Dermis blood vessel endothelial cell (primary cell): ENCODE measurements at regions not wholly inside any gene's neighbourhood (a gene's known extent, or its start where the extent isn't known, plus 50 kb on each side); places are given as distances from the start of the nearest gene placed in this dataset.

Experiments used
- DNase-seq: peaks from one replicate; pipeline ENCODE4 v3.0.0; 2010

DNA sequence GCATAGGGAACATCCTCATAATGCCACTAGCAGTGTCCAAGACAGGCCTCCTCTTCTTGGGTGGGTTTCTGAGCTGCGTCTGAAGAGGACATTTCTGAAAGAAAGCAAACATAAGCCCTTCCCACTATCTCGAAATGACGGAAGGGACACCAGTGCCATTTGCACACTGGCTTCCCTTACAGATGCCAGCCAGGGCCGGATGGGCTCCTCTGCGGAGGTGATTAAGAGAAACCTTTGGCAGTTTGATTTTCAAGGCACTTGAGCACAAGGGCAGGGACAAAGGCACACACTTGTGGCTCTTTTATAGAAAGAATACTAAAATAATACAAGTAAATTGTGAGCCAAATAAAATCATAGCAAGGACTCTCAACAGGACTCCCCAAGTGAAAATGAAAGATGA lies 106.6 kb upstream of the CELF2 start:
- DNase-seq = no peak

DNA sequence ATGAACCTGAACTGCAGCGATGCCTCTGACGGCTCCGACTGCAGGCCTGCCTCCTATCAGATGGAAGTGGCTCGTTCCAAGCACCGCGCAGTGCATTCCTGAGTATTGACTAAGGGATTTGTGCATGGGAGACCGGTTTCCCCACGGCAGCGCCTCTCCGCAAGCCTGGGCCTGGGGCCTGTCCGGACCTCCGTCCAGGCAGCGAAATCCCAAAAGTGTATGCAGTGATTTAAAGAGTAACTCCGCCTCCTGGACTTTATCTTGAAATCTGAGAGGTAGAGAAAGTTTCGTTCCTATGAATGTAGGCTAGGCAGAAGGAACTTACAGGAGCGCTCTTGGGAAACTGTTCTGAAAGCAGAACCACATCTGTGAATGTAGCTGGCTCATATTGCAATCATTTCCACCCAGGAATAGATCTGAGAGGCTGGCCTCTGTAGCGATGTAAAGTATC lies 106.2 kb upstream of the CELF2 start:
- DNase-seq = no peak

DNA sequence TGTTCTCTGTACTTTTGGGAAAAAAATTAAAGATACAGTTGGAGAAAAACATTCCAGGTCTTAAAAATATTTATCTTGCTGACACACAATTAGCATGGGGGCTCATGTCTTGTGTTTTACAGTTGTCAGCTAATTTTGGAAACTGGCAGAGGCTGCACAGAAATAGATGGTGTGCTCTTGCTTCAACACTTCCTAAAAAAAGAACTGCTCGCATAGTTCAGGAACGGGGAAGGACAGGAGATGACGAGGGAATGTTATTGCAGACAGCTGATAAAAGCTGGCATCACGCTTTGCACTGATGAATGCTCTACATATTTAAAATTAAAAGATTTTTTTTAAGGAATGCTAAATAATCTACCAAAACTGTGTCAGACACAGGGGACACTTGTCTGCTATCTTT lies 103.5 kb upstream of the CELF2 start:
- DNase-seq = no peak

DNA sequence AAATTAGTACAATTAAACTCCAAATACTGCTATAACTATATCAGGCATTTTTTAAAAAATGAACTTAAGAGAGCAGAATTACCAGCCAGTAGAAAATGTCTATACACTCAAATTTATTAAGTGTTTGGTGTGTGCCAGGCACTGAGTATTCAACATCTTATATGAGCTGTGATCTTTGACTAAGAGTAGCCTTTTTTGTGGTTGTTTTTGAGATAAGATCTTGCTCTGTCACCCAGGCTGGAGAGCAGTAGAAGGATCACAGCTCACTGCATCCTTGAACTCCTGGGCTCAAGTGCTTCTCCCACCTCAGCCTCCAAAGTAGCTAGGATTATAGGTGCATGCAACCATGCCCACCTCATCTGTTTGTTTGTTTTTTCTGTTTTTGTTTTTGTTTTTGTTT lies 102.5 kb upstream of the CELF2 start:
- no peak for DNase-seq

DNA sequence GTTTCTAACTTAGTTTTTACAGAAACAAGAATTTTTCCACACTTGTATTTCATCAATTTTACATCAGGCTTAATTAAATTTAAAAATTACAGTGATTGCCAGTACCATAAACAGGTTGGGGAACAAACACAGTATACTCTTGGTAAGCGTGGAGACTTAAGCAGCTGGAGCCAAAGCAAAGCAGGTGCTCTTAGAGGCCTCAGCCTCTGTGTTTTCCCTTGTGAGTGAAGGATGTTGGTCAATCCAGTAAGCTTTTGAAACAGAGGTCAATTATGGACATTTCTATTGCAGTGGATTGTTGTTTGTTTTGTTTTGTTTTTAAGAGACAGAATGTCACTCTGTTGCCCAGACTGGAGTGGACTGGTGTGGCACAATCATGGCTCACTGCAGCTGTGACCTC lies 100.6 kb upstream of the CELF2 start:
- no peak for DNase-seq

DNA sequence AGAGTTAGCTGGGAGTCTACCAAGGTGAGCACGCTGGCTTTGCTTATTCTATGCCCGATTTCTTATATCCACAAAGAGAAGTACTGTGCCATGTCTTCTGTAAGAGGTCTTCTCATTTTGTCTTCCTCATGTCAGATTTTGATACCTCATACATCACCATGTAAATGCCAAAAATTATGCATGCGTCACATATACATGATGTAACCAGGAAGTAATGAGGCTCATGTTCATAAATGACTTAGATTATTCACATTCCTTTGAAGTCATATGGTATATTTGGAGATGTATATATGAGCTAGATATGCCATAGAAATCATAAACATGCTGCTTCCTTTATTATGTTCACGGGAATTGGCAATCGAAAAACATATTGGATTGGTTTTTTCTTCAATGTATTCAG lies 97.7 kb upstream of the CELF2 start:
- DNase-seq = no peak

DNA sequence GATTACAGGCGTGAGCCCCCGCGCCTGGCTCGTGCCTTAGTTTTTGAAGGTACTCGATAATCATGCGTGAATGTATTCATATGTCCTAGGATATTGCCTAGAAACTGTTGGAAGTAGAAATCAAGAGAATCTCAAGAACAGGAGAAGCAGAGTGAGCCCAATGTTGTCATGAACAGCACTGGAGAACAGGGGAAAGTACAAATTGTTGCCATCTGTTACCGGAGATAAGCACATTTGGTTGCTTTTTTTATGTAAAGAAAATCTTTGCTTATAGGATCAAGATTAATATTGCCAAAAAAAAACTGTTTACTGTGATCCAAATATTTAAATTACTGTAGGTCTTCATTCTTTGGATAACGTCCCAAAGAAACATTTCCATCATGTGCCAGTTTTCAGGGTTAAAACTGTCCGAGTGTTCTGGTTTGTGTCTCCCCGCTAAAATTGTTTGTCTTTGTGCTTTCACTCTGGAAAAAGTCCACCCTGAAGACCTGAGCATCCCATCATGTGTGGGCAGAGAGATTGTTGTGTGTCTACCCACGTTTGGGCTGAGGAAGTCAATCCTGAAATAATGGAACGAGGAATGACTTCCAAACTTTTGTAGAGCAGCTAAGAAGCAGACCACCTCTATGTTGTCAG lies 95.7 kb upstream of the CELF2 start:
- DNase-seq = no peak

DNA sequence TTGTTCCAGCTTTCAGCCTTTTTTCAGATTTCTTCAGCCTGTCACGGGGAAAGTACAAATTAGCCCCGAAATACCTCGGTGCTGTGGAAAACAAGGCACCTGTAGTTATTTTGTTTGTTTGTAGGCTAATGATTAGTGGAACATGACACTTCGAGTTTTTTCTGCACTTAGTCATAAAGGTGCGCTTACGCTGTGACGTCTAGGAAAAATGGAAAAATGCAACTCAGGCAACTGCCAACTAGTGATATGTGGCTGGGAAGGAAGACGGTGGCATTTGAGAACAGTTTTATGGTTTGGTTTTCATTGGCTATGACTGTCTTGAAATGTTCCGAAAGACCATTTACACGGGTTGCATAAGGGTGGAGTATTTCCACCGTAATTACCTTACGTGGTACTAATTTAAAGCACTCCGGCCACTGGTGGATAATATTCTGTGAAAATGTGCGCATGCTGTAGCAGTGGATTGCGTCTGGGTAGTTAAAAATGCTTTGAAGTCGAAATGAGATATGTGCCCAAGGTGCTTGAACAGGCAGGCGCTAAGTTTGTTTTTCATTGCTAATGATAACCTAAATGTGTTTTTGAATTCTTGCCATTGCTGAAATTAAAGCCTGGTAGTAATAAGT lies 94.5 kb upstream of the CELF2 start:
- DNase-seq = no peak

DNA sequence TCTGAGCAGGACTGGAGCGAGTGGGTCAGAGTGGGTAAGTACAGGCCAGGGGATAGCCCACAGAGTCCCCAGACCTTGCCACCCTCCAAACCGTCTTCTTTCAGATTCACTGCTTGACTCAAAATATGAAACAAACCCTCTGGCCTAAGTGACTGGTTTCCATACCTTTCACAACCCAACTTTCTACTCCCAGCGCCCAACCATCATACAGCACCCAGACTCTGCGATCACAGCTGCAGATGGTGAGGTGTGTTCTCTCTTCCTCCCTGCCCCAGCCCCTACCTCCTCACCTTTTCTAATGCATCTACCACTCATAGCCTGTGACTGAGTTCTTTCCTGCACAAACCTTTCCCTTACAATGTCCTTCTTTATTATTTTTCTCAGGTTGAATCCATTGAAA lies 92.0 kb upstream of the CELF2 start:
- no peak for DNase-seq

DNA sequence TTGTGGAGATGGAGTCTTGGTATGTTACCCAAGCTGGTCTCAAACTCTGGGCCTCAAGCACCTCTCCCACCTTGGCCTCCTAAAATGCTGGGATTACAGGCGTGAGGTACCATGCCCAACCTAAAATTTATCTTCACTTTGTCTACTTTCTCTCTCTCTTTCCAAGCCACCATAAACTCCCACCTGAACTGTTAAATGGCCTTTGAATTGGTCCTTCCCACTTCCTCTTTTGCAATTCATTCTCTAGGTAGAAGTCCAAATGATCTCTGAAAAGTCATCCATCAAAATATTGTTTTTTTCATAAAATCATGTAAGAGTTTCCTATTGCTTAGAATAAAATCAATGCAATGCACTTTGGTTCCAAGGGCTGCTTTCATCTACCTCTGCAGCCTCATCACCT lies 90.1 kb upstream of the CELF2 start:
- no peak for DNase-seq

DNA sequence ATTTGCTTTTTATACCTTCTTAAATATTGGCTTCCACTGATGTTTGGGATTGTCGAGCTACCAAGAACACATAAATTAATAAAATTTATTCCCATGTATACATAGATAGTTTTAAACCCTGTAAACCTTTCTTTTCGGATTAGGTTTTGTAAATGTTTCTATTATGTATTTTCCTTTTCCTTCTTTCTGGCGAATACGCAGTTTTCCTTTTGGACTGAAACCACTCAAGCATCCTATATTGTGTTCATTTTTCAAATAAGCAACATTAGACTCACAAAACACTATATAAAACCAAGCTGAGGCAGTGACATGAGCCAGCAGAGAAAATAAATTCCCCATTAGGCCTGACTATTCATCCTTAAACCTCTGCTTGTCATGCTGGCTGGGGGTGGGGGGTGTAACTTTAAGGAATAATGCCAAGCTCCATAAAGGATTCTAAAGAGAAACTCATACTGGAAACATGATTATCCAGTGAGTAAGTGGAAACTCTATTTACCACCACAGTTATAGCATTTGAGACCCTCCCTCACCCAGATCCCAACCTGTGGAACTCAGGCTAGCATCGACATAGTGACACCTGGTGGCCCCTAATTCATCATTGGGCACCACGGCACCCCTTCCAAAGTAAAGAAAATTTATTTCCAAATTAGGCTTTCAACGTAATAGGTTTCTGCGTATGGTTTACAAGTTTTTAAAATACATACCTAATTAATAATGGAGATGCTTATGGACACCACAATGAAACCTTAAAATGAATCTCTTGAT lies 86.5 kb upstream of the CELF2 start:
- DNase-seq = peak; percentile 9

DNA sequence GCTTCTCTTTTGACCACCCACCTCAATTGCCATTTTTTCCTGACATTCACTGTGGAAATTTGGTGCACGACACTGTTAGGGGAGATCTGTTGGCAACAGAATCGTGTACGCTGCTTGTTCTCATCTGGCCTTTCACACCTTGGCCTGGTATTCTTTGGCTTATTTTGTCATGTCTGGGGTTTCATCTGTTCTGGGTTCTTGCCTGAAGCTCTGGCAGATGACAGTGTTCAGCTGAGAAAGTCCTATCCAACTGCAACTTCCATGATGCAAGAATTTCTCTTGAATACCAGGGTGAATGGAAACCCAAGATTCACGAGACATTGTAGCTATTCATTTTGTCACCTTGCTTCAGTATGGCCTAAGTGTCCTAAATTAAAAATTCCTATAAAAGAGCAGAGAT lies 82.6 kb upstream of the CELF2 start:
- no peak for DNase-seq

DNA sequence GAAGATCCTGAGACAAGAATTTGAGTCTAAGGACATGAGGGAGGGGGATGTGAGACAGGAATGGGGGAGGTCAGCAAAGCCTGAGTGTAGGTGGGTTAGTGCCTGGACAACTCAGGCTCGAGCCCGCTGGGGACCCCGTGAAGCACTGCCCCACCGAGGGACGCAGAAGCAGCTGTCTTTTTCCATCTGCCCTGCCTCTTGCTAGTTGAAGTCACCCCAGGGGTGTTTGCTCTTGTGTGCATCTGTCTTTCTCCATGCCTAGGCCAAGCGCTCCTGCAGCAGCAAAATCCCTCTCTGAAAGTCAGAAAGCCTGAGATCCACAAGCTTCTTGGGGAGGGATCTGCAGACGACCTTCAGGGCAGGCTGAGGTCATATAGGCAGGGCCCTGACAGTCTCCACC lies 79.0 kb upstream of the CELF2 start:
- DNase-seq = no peak

DNA sequence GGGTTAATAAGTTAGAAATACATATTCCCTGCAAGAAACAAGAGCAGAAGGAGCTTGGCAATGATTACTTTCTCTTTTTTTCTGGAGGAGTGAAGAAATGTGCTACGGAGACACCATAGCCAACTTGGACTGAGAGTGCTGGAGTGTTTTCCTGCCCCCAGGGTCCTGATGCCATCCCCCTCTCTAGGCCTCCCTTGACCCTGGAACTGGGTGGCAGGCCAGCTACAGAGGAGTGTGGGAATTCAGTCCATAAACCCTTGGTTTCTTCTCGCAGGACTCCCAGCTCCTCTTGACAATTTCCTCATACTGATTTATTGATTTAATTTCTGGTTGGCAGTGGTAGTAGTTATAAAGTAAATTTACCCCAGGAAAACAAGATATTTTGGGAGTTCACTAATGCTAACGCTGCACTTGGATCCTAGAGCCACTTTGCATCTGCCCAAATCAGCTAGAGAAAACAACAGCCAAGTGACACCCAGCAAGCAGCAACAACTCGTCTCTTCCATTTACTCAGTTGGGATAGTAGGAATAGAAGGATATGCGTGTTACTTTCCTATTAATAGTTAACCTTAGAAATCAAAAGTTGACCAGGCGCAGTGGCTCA lies 76.4 kb upstream of the CELF2 start:
- DNase-seq = no peak

DNA sequence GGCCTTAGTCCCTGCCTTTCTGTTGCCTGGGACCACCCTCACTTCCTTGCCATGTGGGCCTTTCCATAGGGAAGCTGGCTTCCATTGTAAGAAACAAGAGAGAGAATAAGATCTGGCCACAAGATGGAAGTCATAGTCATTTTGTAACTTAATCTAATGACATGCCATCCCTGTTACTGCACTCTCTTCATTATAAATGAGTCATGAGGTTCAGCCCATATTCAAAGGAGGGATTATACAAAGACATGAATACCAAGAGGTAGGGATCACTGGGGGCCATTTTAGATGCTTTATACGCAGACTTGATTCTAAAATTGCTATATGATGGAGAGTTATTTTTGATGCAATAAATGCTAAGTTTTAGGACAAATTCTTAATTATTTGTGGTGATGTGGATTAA lies 75.2 kb upstream of the CELF2 start:
- DNase-seq = no peak

DNA sequence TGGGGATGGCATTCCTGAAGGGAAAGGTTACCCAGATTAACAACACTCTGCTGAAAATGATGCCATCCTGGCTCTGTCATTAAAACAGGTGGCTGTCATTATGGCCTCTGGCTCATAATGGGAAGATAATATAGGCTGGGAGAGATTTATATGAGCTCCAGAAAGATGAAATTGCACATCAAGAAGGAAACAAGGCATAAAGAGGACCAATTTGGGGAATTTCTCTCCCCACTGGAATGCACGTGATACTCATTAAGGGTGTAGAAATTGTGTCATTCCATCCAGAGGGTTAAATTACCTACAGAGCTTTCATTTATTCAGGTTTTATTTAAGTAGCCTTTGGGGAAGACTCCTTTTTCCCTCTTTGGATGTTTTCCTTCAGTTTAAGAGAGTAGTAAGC lies 71.6 kb upstream of the CELF2 start:
- DNase-seq = no peak

DNA sequence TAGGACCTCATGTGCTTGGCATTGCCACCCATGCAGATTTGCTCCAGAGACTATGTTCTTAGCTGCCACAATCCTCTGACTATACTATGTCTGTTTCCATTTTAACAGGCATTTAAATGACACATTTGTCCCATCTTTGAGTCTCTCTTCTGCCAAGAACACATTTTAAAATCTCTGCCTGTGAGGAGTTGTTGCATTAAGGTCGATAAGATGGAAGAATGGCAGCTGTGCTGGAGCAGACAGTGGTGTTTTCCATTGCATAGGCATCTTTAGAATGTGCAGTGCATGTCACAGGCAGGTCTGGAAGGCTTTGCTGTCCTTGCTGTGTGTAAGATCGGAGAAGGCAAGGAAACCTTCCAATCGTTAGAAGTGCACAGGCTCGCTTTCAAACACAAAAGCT lies 70.9 kb upstream of the CELF2 start:
- no peak for DNase-seq

DNA sequence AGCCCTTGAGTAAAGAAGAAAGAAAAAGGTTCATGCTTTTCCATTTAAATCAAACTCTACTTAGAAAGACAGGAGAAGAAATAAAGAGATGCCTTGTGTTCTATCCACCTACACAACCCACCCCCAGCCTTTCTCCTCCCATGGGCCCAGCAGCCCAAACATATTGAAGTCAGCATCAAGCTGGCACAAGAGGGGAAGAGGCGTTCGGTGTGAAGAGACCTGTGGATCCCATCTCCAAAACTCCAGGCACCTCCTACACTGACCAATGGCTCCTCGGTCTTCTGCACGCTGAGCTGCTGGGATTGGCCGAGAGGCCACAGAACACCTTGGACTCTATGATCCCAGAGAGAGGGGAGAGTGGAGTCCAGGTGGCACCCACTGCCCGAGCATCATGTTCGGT lies 66.0 kb upstream of the CELF2 start:
- no peak for DNase-seq

DNA sequence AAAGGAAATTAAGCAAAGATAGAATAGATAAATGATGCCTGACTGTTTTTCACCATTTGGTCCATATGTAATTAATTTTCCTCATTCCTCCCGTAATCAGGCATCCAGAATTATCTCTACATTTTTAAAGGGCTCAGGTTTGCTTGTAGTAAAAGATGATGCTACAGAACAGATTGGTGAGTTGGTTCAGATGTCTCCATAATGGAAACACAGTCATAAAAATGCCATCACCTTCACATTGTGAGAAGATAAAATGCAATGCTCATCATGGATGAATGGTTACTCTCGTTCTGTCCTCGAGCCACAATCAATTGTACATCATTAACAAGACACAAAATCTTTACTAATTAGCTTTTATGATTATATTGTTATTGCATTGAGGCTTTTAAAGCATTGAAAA lies 64.9 kb upstream of the CELF2 start:
- no peak for DNase-seq

DNA sequence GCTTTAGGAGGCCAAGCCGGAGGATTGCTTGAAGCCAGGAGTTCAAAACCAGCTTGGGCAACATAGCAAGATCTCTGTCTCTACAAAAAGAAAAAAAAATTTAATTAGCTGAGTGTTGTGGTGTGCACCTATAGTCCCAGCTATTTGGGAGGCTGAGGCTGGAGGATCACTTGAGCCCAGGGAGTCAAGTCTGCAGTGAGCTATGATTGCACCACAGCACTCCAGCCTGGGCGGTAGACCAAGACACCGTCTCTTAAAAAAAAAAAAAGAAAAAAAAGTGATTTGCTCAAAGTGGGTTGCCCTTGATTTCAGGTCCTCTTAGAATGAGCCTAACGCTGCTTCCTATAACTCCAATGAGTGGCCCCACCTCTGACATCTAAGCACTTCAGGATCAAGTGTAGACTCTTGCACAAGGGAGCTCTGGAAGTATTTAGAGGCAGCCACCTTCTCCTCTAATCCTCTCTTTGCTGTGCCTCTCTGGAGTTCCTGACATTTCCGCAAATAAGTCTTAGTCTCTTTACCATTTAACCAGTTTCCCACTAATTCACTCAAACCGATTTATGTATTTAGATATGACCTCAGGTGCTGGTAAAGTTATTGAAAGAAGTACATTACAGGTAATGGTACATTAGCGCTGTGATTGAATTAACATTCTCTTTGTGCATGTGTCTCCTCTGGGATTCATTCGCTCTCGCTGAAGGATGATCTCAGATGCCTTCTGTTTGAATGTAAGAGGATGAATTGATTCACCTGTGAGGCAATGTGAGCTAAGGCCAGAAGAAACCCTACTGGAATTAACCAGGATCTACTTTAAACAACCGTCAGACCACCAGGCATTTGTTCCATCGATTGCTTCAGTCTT lies 60.8 kb upstream of the CELF2 start:
- DNase-seq = no peak

DNA sequence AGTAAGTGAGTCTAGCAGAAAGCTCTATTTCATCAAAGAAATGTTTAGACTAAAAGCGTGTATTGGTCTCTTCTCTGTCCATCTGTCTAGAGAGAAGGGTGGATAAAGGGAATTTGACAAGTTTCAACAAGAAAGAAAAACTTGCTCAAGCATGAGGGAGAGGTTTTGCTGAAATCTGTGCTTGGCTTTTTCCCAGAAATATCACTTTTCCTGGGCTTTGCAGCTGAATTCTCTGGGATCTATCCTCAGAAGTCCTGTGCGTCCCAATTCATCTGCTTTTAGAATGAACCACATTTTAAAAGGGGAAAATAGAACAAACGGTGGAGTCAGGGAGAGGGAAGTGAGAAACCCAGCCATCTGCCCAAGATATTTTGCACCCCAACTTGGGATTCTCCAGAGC lies 59.6 kb upstream of the CELF2 start:
- no peak for DNase-seq

DNA sequence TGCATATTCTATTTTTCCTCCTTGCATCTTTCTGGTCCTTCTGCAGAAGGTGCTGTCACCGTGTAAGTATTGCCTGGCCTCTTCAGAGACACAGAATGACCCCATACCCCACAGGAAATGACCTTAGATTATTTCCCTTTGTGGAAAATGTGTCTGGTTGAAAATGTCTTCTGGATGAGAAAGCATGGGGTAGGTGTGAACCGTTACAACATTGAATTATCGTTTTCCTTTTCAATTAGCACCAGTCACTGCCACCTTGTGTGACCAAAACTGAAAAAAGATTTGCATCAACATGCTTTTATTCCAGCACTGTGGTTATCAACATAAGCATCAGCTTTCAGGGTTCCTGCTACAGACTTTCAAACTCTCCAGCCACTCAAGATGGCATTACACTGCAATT lies 58.0 kb upstream of the CELF2 start:
- no peak for DNase-seq

DNA sequence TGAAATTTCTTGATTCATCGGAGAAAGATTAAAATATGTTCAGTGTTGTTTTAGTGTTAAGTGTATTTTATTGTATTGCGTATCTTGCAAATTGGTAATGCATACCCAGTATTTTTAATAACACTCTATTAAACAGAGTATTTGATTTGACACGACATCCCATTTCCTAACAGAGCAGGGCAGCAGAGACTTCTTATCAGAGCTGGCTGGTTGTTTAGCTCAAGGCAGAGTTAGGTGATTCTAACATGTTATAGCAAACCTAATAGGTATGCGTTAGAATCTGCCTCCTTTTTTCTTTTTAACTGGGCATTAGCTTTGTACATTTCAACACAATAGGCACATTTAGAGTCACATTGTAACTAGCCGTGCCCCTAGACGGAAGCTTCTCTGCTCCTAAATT lies 57.1 kb upstream of the CELF2 start:
- no peak for DNase-seq
